HG03565 (cell line): ENCODE measurements at regions not wholly inside any gene's neighbourhood (a gene's known extent, or its start where the extent isn't known, plus 50 kb on each side); places are given as distances from the start of the nearest gene placed in this dataset.
"Not testable (repeated sequence)": the region's sequence is repeated elsewhere in the genome, so short reads cannot be mapped to it uniquely, and the experiment has no call there.

Source experiments
- ATAC-seq: cut with Tn5 transposase; IDR thresholded peaks from one replicate; pipeline ENCODE4 v1.9.1; 2021; ENCODE audit warnings: mild to moderate bottlenecking, moderate library complexity; ENCODE audit not compliant: unreplicated experiment

GRCh38 chr5:163115011-163115410 lies 322.4 kb upstream of the CCNG1 start:
- no peak for ATAC-seq

- ATAC-seq: not testable (repeated sequence)
Observed at GRCh38 chr5:163116618-163117017, 320.8 kb upstream of the CCNG1 start.

- no peak for ATAC-seq
Observed at GRCh38 chr5:163134061-163134460, 303.3 kb upstream of the CCNG1 start.

GRCh38 chr5:163135849-163136248 lies 301.5 kb upstream of the CCNG1 start:
- ATAC-seq: no peak

- ATAC-seq: no peak
Observed at GRCh38 chr5:163161512-163161911, 275.9 kb upstream of the CCNG1 start.

GRCh38 chr5:163162645-163163044 lies 274.8 kb upstream of the CCNG1 start:
- ATAC-seq: no peak

- ATAC-seq: no peak
Observed at GRCh38 chr5:163163858-163164257, 273.5 kb upstream of the CCNG1 start.

- no peak for ATAC-seq
Observed at GRCh38 chr5:163165277-163165676, 272.1 kb upstream of the CCNG1 start.

GRCh38 chr5:163170161-163170560 lies 267.2 kb upstream of the CCNG1 start:
- not testable (repeated sequence) for ATAC-seq

GRCh38 chr5:163172540-163173338 lies 264.7 kb upstream of the CCNG1 start:
- ATAC-seq: no peak

GRCh38 chr5:163177971-163178370 lies 259.4 kb upstream of the CCNG1 start:
- no peak for ATAC-seq

- no peak for ATAC-seq
Observed at GRCh38 chr5:163185315-163185714, 252.1 kb upstream of the CCNG1 start.

GRCh38 chr5:163189023-163189553 lies 248.3 kb upstream of the CCNG1 start:
- no peak for ATAC-seq

GRCh38 chr5:163190283-163190682 lies 247.1 kb upstream of the CCNG1 start:
- ATAC-seq: peak; percentile 61

GRCh38 chr5:163190784-163191183 lies 246.6 kb upstream of the CCNG1 start:
- ATAC-seq: no peak

- no peak for ATAC-seq
Observed at GRCh38 chr5:163193886-163194285, 243.5 kb upstream of the CCNG1 start.

GRCh38 chr5:163205645-163206044 lies 231.8 kb upstream of the CCNG1 start:
- ATAC-seq: no peak

- ATAC-seq: no peak
Observed at GRCh38 chr5:163221581-163221980, 215.8 kb upstream of the CCNG1 start.

GRCh38 chr5:163222982-163223381 lies 214.4 kb upstream of the CCNG1 start:
- ATAC-seq: no peak

- no peak for ATAC-seq
Observed at GRCh38 chr5:163244445-163244987, 192.9 kb upstream of the CCNG1 start.

- no peak for ATAC-seq
Observed at GRCh38 chr5:163245584-163245983, 191.8 kb upstream of the CCNG1 start.

GRCh38 chr5:163248333-163248732 lies 189.1 kb upstream of the CCNG1 start:
- no peak for ATAC-seq
